ENCODE measurements at regions not wholly inside any gene's neighbourhood (a gene's known extent, or its start where the extent isn't known, plus 50 kb on each side); places are given as distances from the start of the nearest gene placed in this dataset.

GRCh38 chr16:86939609-86940008 lies 361.3 kb downstream of the FOXL1 start:
- TF ChIP-seq CTCF (IDR thresholded peaks at IDR 0.05; ENCODE audit: low read length) (no peak), EZH2phosphoT487 (IDR thresholded peaks at IDR 0.05; ENCODE audit: low read length) (no peak), EZH2 (optimal IDR thresholded peaks at IDR 0.05; ENCODE audit: low read depth, low read length) (no peak)
